ENCODE measurements at regions not wholly inside any gene's neighbourhood (a gene's known extent, or its start where the extent isn't known, plus 50 kb on each side); places are given as distances from the start of the nearest gene placed in this dataset.
A peak's percentile ranks its signal among the peaks of the same experiment; 100 is the strongest.

DNA sequence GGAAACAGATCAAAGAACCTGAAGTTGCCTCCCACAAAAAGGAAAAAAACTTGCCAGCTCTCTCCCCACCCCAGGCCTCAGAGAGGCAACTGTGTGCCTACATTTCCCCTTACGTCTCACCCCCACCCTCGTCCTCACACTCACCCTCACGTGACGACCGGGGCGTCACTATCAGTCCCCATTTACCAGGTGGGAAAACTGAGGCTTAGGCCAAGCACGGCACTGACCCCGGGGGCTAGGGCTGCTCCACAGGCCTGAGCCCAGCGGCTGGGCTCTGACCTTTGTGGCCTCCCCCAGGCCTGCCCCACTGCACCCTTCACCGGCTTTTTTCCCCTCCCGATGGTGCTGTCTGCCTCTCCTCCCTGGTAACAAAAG lies 51.5 kb upstream of the RUNX3 start:
- Mint-ChIP-seq H3K4me3 (peak overlapping the region; percentile 38), H3K27me3 (ENCODE audit: low read depth) (no peaks in the 10 kb centered on the region), H3K4me1 (ENCODE audit: low read depth) (peaks cover 85% of the 10 kb centered on the region), H3K36me3 (ENCODE audit: low read depth) (peaks cover 12% of the 10 kb centered on the region), H3K27ac (peak overlapping the region; percentile 58), H3K9me3 (peaks cover 9% of the 10 kb centered on the region)

DNA sequence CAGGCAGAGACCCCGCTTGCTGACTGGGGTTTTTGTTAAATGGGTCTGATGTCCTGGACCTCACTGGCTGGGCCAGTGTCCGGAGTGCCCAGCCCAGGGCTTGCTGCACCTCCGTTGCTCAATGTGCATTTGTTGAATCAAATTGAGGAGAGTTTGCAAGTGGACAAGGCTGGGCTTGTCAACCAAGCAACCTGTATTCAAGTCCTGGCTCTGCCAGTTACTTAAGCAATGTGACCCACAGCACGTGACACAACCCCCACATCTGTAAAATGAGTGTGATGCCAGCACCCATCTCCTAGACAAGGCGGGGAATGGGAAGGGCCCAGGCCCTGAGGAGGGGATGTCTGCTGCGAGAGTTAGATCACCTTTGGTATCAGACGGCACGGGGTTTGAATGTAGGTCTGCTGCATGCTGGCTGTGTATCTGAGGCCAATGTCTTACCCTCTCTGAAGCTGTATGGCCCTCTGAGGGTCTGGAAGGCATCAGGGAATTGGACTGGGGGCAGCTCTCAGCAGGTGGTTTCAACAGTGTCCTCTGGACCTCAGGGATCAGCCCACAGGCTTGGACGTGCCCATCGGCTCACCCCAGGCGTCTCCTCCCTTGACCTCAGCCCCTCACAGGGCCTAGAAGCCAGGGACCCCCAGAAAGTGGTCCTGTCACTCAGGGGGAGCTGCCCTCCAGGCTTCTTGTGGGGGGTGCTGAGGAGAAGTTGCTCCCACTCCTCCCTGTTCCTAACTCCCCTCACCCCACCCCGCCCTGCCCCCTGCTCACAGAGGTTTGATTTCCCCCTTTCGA lies 51.0 kb upstream of the RUNX3 start:
- peaks cover 14% of the 10 kb centered on the region for H3K9me3 Mint-ChIP-seq
- H3K4me3 Mint-ChIP-seq, result no peak overlapping the region
- H3K36me3 Mint-ChIP-seq (ENCODE audit: low read depth), result peaks cover 16% of the 10 kb centered on the region
- no peak overlapping the region for H3K27ac Mint-ChIP-seq
- H3K27me3 Mint-ChIP-seq (ENCODE audit: low read depth), result no peaks in the 10 kb centered on the region
- H3K4me1 Mint-ChIP-seq (ENCODE audit: low read depth), result peaks cover 80% of the 10 kb centered on the region

All from T-helper 1 cell treated with Interleukin-12 subunit alpha and Interleukin-12 subunit beta and Interleukin-4 antibody, amounts not matched to agents 30 μg/mL and 1 μg/mL, for 36 hours (primary cell).